NB4 (cell line): ENCODE measurements at regions not wholly inside any gene's neighbourhood (a gene's known extent, or its start where the extent isn't known, plus 50 kb on each side); places are given as distances from the start of the nearest gene placed in this dataset.

Experiments used
- DNase-seq: peaks from one replicate; pipeline ENCODE4 v3.0.0; 2010; ENCODE audit warnings: low read depth
- H3K4me3 ChIP-seq: one replicate; pipeline ENCODE4 v1.5.1; 2011; ENCODE audit warnings: mild to moderate bottlenecking, low read depth, low read length, moderate library complexity
- CTCF ChIP-seq: IDR thresholded peaks from one replicate; pipeline ENCODE4 v1.5.1; 2012; ENCODE audit warnings: low read depth, low read length
- MAX ChIP-seq: IDR thresholded peaks from 2 replicates; pipeline ENCODE4 v1.6.1; 2011; ENCODE audit warnings: low read depth, low read length
- MYC ChIP-seq: IDR thresholded peaks from 2 replicates; pipeline ENCODE4 v1.6.1; 2011; ENCODE audit warnings: low read depth, low read length
- POLR2A ChIP-seq: IDR thresholded peaks from 2 replicates; pipeline ENCODE4 v1.6.1; 2011; ENCODE audit warnings: mild to moderate bottlenecking; ENCODE audit not compliant: insufficient read length; ENCODE audit errors: extremely low read depth

- H3K4me3 ChIP-seq, result no peak overlapping the region
- TF ChIP-seq POLR2A, result no peak
- TF ChIP-seq CTCF, result no peak
- TF ChIP-seq MAX, result no peak
- TF ChIP-seq MYC, result no peak
- DNase-seq, result no peak
Measured at GRCh38 chr6:66788579-66788978, 1081.6 kb upstream of the EYS start.

GRCh38 chr6:66772800-66773199 is 1065.8 kb upstream of the EYS start:
- TF ChIP-seq CTCF, result no peak
- TF ChIP-seq MAX, result no peak
- TF ChIP-seq POLR2A, result no peak
- TF ChIP-seq MYC, result no peak
- no peak overlapping the region for H3K4me3 ChIP-seq
- DNase-seq, result no peak

- no peak overlapping the region for H3K4me3 ChIP-seq
- DNase-seq, result no peak
- TF ChIP-seq CTCF (no peak), MAX (no peak), MYC (no peak), POLR2A (no peak)
Measured at GRCh38 chr6:66771626-66772025, 1064.6 kb upstream of the EYS start.

- no peak for DNase-seq
- TF ChIP-seq CTCF, result no peak
- no peak for TF ChIP-seq POLR2A
- TF ChIP-seq MAX, result no peak
- TF ChIP-seq MYC, result no peak
- H3K4me3 ChIP-seq, result no peak overlapping the region
Measured at GRCh38 chr6:66751630-66752029, 1044.6 kb upstream of the EYS start.

- TF ChIP-seq POLR2A, result no peak
- TF ChIP-seq CTCF, result no peak
- no peak for TF ChIP-seq MAX
- TF ChIP-seq MYC, result no peak
- DNase-seq, result no peak
- H3K4me3 ChIP-seq, result no peak overlapping the region
Measured at GRCh38 chr6:66740346-66740745, 1033.3 kb upstream of the EYS start.

- TF ChIP-seq MYC (no peak), MAX (no peak)
- peak; percentile 11 for DNase-seq
- H3K4me3 ChIP-seq, result no peak overlapping the region
Measured at GRCh38 chr6:66735106-66735890, 1028.3 kb upstream of the EYS start.
